ENCODE measurements at regions not wholly inside any gene's neighbourhood (a gene's known extent, or its start where the extent isn't known, plus 50 kb on each side); places are given as distances from the start of the nearest gene placed in this dataset.

GRCh38 chr4:160814726-160815125, 1349.1 kb downstream of the FSTL5 start:
- no peaks in the 10 kb centered on the region for H3K9me3 ChIP-seq
- H3K36me3 ChIP-seq = no peaks in the 10 kb centered on the region
- TF ChIP-seq, protein P1, sequence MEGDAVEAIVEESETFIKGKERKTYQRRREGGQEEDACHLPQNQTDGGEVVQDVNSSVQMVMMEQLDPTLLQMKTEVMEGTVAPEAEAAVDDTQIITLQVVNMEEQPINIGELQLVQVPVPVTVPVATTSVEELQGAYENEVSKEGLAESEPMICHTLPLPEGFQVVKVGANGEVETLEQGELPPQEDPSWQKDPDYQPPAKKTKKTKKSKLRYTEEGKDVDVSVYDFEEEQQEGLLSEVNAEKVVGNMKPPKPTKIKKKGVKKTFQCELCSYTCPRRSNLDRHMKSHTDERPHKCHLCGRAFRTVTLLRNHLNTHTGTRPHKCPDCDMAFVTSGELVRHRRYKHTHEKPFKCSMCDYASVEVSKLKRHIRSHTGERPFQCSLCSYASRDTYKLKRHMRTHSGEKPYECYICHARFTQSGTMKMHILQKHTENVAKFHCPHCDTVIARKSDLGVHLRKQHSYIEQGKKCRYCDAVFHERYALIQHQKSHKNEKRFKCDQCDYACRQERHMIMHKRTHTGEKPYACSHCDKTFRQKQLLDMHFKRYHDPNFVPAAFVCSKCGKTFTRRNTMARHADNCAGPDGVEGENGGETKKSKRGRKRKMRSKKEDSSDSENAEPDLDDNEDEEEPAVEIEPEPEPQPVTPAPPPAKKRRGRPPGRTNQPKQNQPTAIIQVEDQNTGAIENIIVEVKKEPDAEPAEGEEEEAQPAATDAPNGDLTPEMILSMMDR (IDR thresholded peaks at IDR 0.05) = no peak
- no peaks in the 10 kb centered on the region for H3K27me3 ChIP-seq
- H3K27ac ChIP-seq = no peak overlapping the region
- no peaks in the 10 kb centered on the region for H3K4me1 ChIP-seq
- intact Hi-C loops (cut with DNase I) = no loop called here
- no peak for DNase-seq (ENCODE audit: low spot score in 2 of 2)
- H3K4me3 ChIP-seq = no peak overlapping the region

DNA sequence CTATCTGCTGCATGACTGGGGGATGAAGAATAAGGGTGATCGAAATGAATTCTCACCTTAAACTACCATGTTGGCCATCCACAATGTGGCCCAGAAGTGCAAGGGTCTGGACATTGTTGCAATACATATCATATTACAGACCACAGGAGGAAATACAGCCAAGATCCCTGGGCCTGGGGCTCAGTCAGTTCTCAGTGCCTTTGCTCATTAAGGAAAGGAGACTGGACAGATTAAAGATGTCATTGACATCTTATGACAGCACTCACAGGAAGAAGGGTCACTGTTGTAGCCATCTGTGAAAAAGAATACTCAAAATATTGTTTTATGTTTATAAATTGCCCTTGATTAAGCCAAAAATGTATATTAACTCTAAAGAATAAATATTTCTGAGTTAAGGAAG, 1345.2 kb downstream of the FSTL5 start:
- Histone ChIP-seq H3K36me3 (no peaks in the 10 kb centered on the region), H3K27me3 (no peaks in the 10 kb centered on the region), H3K4me1 (no peaks in the 10 kb centered on the region), H3K27ac (no peak overlapping the region), H3K4me3 (no peak overlapping the region), H3K9me3 (no peaks in the 10 kb centered on the region)
- intact Hi-C loops (cut with DNase I) = no loop called here
- no peak for DNase-seq (ENCODE audit: low spot score in 2 of 2)
- TF ChIP-seq, protein P1 (IDR thresholded peaks at IDR 0.05) = no peak

GRCh38 chr4:160819791-160820190, 1344.0 kb downstream of the FSTL5 start:
- no peak for DNase-seq (ENCODE audit: low spot score in 2 of 2)
- Histone ChIP-seq H3K27ac (no peak overlapping the region), H3K36me3 (no peaks in the 10 kb centered on the region), H3K9me3 (no peaks in the 10 kb centered on the region), H3K27me3 (no peaks in the 10 kb centered on the region), H3K4me1 (no peaks in the 10 kb centered on the region), H3K4me3 (no peak overlapping the region)
- TF ChIP-seq, protein P1 (IDR thresholded peaks at IDR 0.05) = no peak
- intact Hi-C loops (cut with DNase I) = no loop called here

DNA sequence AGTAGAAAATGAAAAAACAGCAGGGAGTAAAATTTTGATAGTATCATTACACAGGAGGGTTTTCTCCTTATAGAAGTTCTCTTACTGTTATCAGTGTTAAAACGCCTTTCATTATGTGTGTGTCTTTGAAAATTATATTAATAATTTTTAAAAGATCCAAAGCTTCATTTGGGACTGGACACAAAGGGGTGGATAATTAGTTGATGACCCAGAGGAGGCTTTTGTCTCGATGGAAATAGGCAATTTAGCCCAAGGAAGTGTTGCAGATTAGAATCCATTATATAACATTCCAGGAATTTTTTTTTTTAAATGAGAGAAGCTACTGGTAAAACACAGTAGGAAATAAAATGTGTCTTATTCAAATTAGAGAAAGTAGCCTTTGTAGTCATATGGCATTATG, 1339.3 kb downstream of the FSTL5 start:
- Histone ChIP-seq H3K4me3 (no peak overlapping the region), H3K27me3 (no peaks in the 10 kb centered on the region), H3K9me3 (no peaks in the 10 kb centered on the region), H3K27ac (no peak overlapping the region), H3K36me3 (no peaks in the 10 kb centered on the region), H3K4me1 (no peaks in the 10 kb centered on the region)
- TF ChIP-seq, protein P1 (IDR thresholded peaks at IDR 0.05) = no peak
- intact Hi-C loops (cut with DNase I) = no loop called here
- DNase-seq (ENCODE audit: low spot score in 2 of 2) = no peak

DNA sequence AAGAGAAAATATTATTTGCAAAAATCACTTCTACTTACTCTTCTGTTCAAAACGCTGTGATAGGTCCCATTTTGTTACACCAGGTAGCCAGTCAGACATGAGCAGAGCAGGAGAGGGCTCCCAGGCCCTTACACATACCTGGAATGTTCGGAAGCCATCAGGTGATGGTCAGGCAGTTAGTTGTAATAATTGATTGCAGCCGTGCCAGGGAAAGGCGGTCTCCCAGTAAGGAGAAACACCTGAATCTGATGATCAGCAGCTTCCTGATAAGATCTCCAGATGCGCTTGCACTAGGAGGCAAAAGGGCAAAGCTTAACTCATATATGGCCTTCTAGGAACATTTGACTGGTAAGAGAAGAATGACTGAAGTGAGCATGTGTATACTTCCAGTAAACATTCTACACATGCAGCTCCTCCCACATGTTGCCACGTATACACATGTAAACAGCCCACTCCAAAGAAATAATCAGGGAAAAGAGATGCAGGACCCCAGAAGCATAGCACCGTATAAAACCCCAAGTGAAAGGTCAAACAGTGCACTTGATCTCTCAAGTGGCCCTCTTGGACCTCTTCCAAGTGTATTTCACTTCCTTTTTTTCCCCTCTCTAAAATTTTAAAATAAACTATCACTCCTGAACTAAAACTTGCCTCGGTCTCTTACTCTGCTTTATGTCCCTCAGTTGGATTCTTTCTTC, 1338.0 kb downstream of the FSTL5 start:
- Histone ChIP-seq H3K36me3 (no peaks in the 10 kb centered on the region), H3K27me3 (no peaks in the 10 kb centered on the region), H3K9me3 (no peaks in the 10 kb centered on the region), H3K4me1 (no peaks in the 10 kb centered on the region), H3K4me3 (no peak overlapping the region), H3K27ac (no peak overlapping the region)
- intact Hi-C loops (cut with DNase I) = no loop called here
- no peak for DNase-seq (ENCODE audit: low spot score in 2 of 2)
- TF ChIP-seq, protein P1 (IDR thresholded peaks at IDR 0.05) = no peak

- intact Hi-C loops (cut with DNase I) = no loop called here
Observed at GRCh38 chr4:160826339-160826679, 1337.5 kb downstream of the FSTL5 start.

More at GRCh38 chr4:160826339-160826679, 1337.5 kb downstream of the FSTL5 start:
- no peaks in the 10 kb centered on the region for H3K36me3 ChIP-seq
- no peak overlapping the region for H3K4me3 ChIP-seq
- H3K9me3 ChIP-seq = no peaks in the 10 kb centered on the region
- no peaks in the 10 kb centered on the region for H3K27me3 ChIP-seq
- no peaks in the 10 kb centered on the region for H3K4me1 ChIP-seq
- TF ChIP-seq, protein P1 (IDR thresholded peaks at IDR 0.05) = no peak
- DNase-seq (ENCODE audit: low spot score in 2 of 2) = no peak
- H3K27ac ChIP-seq = no peak overlapping the region

All from ascending aorta (tissue), 2 donors.